ENCODE measurements at regions not wholly inside any gene's neighbourhood (a gene's known extent, or its start where the extent isn't known, plus 50 kb on each side); places are given as distances from the start of the nearest gene placed in this dataset.

DNA sequence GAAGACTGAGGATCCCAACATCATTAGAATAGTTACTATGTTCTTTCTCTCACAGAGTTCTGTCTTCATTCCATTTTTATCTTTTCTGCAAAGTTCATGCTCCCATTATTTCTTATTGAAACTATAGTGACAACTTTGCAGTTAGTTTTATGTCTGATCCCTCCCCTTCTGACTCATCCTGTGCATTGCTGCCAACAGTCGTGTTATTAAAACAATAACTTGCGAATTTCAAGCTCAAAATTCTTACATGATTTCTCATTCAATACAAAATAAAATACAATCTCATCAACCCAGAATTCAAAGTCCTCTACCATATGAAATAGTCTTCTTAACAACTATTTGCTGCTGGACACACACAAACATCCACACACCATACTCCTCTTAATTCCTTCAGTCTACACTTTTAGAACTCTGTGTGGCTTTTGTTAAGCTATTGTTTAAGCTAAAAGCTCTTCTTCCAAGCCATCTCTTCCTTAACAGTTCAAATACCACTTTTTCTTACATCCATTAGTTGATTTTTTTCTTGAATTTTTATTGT, 261.4 kb upstream of the IRAK1BP1 start:
- H3K9me3 Mint-ChIP-seq (ENCODE audit: low read depth): no peaks in the 10 kb centered on the region
- H3K27ac Mint-ChIP-seq: no peak overlapping the region
- intact Hi-C loops (cut with DNase I, micrococcal nuclease): no loop called here
- no peak overlapping the region for H3K4me3 Mint-ChIP-seq
- CTCF ChIA-PET: no interaction called here
- peaks cover 2% of the 10 kb centered on the region for H3K27me3 Mint-ChIP-seq
- DNase-seq (no peak), ATAC-seq (no peak)
- no peaks in the 10 kb centered on the region for H3K36me3 Mint-ChIP-seq (ENCODE audit: low read depth)
- H3K4me1 Mint-ChIP-seq: no peaks in the 10 kb centered on the region
- POLR2A ChIA-PET: no interaction called here

GRCh38 chr6:78607189-78607588, 260.2 kb upstream of the IRAK1BP1 start:
- Mint-ChIP-seq H3K4me3 (no peak overlapping the region), H3K36me3 (ENCODE audit: low read depth) (no peaks in the 10 kb centered on the region), H3K9me3 (ENCODE audit: low read depth) (no peaks in the 10 kb centered on the region), H3K27me3 (peaks cover 2% of the 10 kb centered on the region), H3K4me1 (no peaks in the 10 kb centered on the region), H3K27ac (no peak overlapping the region)
- ATAC-seq (no peak), DNase-seq (no peak)
- ChIA-PET POLR2A (no interaction called here), CTCF (no interaction called here)
- intact Hi-C loops (cut with DNase I, micrococcal nuclease): no loop called here

DNA sequence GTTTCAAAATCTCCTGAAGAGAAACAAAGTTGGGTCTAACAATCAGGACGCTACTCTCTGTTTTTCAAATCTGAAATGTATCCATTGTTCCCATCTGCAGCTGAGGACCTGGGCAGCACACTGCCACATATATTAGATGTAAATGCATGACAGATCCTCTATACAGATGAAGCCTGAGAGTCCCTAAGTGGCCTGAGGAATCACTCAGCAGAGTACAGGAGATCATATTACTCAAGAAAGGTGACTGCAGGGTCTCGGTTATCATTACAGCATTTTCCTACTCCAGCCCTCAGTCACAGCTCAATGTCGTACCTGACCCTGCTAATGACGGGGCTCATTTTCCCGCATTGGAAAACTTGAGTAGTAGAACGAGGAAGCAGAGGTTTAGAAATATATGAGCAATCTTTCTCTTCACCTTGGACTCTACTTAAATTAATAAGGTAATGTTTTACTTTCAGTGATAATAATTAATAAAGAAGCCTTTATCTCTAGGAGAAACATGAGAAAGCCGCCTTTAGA, 256.2 kb upstream of the IRAK1BP1 start:
- Mint-ChIP-seq H3K27ac (no peak overlapping the region), H3K9me3 (ENCODE audit: low read depth) (no peaks in the 10 kb centered on the region), H3K4me3 (no peak overlapping the region), H3K4me1 (no peaks in the 10 kb centered on the region), H3K27me3 (peaks cover 6% of the 10 kb centered on the region), H3K36me3 (ENCODE audit: low read depth) (no peaks in the 10 kb centered on the region)
- POLR2A ChIA-PET: no interaction called here
- intact Hi-C loops (cut with DNase I, micrococcal nuclease): no loop called here
- no peak for DNase-seq
- no peak for ATAC-seq
- CTCF ChIA-PET: no interaction called here

DNA sequence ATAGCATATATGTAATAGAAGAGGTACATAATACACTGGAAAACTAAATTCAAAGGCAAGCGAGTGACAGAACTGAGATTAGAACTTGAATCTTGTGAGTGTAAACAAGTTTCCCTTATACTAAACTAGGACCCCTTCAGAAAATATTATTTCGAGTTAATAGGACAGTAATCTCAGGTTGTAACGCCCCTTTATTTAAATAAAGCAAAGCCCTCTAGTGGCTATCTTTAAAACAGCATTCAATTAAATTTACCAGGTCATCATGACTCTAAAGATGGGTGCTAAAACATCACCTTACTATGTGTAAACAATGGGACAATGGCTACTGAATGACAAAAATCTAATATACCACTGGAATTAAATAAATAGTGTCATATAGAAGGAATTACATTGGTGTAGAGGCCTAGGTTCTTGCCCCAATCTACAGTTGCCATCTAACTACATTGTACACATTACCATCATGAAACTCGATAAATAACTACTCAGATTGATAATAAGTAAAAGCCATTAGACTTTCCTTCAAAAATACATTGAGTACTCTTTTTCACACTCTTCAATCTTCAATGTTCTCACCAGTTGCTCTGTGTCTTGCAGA, 255.4 kb upstream of the IRAK1BP1 start:
- ATAC-seq (no peak), DNase-seq (no peak)
- Mint-ChIP-seq H3K9me3 (ENCODE audit: low read depth) (no peaks in the 10 kb centered on the region), H3K27me3 (peaks cover 6% of the 10 kb centered on the region), H3K27ac (no peak overlapping the region), H3K4me1 (no peaks in the 10 kb centered on the region), H3K4me3 (no peak overlapping the region), H3K36me3 (ENCODE audit: low read depth) (no peaks in the 10 kb centered on the region)
- CTCF ChIA-PET: no interaction called here
- POLR2A ChIA-PET: no interaction called here
- intact Hi-C loops (cut with DNase I, micrococcal nuclease): no loop called here

DNA sequence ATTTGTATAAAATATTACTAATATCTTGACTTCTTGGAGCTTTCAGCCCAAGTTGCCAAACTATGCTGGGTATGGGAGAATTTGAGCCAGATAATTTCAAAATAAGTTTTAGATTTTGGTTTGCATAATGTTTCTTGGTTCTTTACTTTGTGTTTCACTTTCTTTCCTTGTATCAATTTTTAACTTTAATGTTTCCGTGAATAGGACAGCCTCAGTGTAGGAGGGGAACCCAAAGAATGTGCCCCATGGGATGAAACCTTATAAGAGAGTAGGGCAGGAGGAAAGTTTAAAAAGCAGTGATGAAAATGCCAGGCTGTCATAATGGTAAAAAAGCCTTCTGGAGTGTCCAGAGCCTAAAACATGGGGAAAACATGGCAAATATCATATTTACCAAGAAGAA, 252.4 kb upstream of the IRAK1BP1 start:
- POLR2A ChIA-PET: no interaction called here
- no peak for DNase-seq
- intact Hi-C loops (cut with DNase I, micrococcal nuclease): no loop called here
- Mint-ChIP-seq H3K9me3 (ENCODE audit: low read depth) (no peaks in the 10 kb centered on the region), H3K27ac (no peak overlapping the region), H3K36me3 (ENCODE audit: low read depth) (no peaks in the 10 kb centered on the region), H3K27me3 (peaks cover 6% of the 10 kb centered on the region), H3K4me1 (no peaks in the 10 kb centered on the region), H3K4me3 (no peak overlapping the region)
- no peak for ATAC-seq
- CTCF ChIA-PET: no interaction called here

- CTCF ChIA-PET: no interaction called here
- H3K27ac Mint-ChIP-seq: no peak overlapping the region
- DNase-seq (no peak), ATAC-seq (no peak)
- intact Hi-C loops (cut with DNase I, micrococcal nuclease): no loop called here
- POLR2A ChIA-PET: no interaction called here
- no peaks in the 10 kb centered on the region for H3K4me1 Mint-ChIP-seq
- no peak overlapping the region for H3K4me3 Mint-ChIP-seq
- no peaks in the 10 kb centered on the region for H3K36me3 Mint-ChIP-seq (ENCODE audit: low read depth)
- peaks cover 6% of the 10 kb centered on the region for H3K27me3 Mint-ChIP-seq
- no peaks in the 10 kb centered on the region for H3K9me3 Mint-ChIP-seq (ENCODE audit: low read depth)
Observed at GRCh38 chr6:78615430-78615904, 251.9 kb upstream of the IRAK1BP1 start.

DNA sequence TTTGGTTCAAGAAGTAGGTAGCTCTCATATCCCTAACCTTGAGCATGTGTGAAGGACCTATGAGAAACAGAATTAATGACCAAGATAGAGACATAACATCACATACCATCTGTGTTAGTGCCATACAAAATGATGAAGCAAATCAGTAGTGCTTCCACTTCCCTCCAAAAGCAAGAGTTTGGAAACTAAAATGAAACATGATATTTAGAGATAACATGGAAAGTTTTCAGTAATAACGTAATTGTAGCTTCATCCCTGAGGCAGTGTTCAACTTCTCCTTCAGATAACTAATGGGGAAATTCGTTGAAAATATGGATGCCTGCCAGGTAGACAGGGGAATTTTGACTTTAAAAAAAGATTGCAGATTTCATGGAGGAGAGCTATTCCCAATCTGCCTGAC, 248.4 kb upstream of the IRAK1BP1 start:
- ChIA-PET CTCF (no interaction called here), POLR2A (no interaction called here)
- DNase-seq (no peak), ATAC-seq (no peak)
- H3K36me3 Mint-ChIP-seq (ENCODE audit: low read depth): no peaks in the 10 kb centered on the region
- H3K27ac Mint-ChIP-seq: no peak overlapping the region
- H3K27me3 Mint-ChIP-seq: peaks cover 4% of the 10 kb centered on the region
- no peak overlapping the region for H3K4me3 Mint-ChIP-seq
- intact Hi-C loops (cut with DNase I, micrococcal nuclease): no loop called here
- no peaks in the 10 kb centered on the region for H3K9me3 Mint-ChIP-seq (ENCODE audit: low read depth)
- H3K4me1 Mint-ChIP-seq: no peaks in the 10 kb centered on the region

DNA sequence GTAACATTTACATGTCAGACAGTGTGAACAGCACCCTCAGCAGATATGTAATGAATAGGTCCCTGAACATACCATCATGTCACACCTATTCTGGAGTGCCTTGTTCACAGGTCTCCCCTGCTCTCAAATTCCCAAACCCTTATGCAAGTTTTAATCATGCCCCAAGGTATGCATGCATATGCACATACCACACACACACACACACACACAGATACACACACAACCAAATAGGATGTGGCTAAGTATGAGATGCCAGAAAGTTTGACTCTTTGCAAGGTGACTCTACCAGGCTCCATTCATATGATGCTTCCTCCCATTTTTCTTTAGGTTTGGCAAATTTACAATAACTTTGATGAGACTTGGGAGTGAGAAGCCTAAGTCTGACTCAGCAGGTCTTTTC, 243.8 kb upstream of the IRAK1BP1 start:
- ATAC-seq: no peak
- no peak for DNase-seq
- peaks cover 3% of the 10 kb centered on the region for H3K27me3 Mint-ChIP-seq
- intact Hi-C loops (cut with DNase I, micrococcal nuclease): no loop called here
- no peaks in the 10 kb centered on the region for H3K36me3 Mint-ChIP-seq (ENCODE audit: low read depth)
- no peaks in the 10 kb centered on the region for H3K4me1 Mint-ChIP-seq
- H3K9me3 Mint-ChIP-seq (ENCODE audit: low read depth): no peaks in the 10 kb centered on the region
- no peak overlapping the region for H3K27ac Mint-ChIP-seq
- CTCF ChIA-PET: no interaction called here
- no peak overlapping the region for H3K4me3 Mint-ChIP-seq
- POLR2A ChIA-PET: no interaction called here

DNA sequence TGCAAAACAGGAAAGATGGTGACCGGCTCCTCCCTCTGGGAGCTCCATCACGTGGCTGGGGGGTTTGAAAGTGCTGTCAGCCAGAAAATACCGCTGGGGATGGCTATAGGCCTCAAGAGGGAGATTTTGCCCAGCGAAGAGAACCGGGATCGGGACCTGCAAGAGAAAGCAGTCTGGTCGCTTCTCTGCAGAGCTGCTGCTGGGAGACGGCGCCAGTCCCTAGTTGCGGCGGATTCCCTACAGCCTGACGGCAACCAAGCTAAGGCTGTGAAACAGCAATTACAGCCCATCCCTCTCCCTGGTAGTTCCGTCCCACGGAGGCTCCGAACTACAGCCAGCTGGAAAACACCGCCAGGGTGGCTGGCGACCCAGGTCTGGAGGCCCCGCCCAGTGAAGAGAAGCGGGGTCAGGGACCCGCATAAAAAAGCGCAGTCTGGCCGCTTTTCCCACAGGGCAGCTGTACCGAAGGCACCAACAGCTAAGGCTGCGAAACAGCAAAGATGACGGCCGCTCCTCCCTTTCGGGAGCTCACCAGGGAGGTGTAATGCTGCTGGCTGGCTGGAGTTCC, 238.1 kb upstream of the IRAK1BP1 start:
- no peak overlapping the region for H3K27ac Mint-ChIP-seq
- H3K4me1 Mint-ChIP-seq: no peaks in the 10 kb centered on the region
- DNase-seq: no peak
- H3K36me3 Mint-ChIP-seq (ENCODE audit: low read depth): no peaks in the 10 kb centered on the region
- no peaks in the 10 kb centered on the region for H3K9me3 Mint-ChIP-seq (ENCODE audit: low read depth)
- H3K27me3 Mint-ChIP-seq: peaks cover 11% of the 10 kb centered on the region
- no peak overlapping the region for H3K4me3 Mint-ChIP-seq
- no peak for ATAC-seq
- intact Hi-C loops (cut with DNase I, micrococcal nuclease): no loop called here
- ChIA-PET POLR2A (no interaction called here), CTCF (no interaction called here)

DNA sequence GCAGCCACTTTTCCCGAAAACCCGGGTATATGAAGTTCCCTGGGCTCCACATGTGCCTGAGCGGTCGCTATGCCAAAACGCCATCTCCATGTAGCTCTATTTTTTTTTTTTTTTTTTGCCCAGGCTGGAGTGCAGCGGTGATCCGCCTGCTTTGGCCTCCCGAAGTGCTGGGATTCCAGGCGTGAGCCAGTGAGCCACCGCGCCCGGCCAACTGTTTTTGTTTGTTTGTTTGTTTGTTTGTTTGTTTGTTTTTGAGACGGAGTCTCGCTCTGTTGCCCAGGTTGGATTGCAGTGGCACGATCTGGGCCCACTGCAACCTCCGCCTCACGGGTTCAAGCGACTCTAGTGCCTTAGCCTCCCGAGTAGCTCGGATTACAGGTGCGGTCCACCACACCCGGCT, 237.5 kb upstream of the IRAK1BP1 start:
- H3K27me3 Mint-ChIP-seq: peaks cover 11% of the 10 kb centered on the region
- intact Hi-C loops (cut with DNase I, micrococcal nuclease): no loop called here
- no peaks in the 10 kb centered on the region for H3K4me1 Mint-ChIP-seq
- no peak for ATAC-seq
- ChIA-PET POLR2A (no interaction called here), CTCF (no interaction called here)
- no peaks in the 10 kb centered on the region for H3K9me3 Mint-ChIP-seq (ENCODE audit: low read depth)
- H3K4me3 Mint-ChIP-seq: no peak overlapping the region
- no peaks in the 10 kb centered on the region for H3K36me3 Mint-ChIP-seq (ENCODE audit: low read depth)
- H3K27ac Mint-ChIP-seq: no peak overlapping the region
- no peak for DNase-seq

DNA sequence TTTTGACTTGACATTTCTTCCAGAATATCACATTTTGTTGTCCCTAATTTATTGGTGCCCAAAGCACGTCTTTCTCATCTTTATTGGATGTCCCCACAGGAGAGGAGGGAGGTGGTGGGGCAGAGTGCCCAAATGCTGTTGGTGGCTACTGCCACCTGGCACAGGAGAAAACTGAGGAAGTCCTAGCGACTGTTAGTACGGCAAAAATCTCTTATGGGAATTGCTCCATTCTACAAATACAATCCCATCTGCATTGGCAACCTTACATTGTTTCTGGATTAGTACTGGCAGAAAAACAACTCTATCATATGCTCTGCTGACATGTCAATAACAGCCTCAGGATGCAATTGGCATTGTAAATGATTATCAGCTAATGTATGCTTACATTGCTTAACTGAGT, 235.4 kb upstream of the IRAK1BP1 start:
- H3K4me1 Mint-ChIP-seq: no peaks in the 10 kb centered on the region
- peaks cover 11% of the 10 kb centered on the region for H3K27me3 Mint-ChIP-seq
- H3K27ac Mint-ChIP-seq: no peak overlapping the region
- ChIA-PET POLR2A (no interaction called here), CTCF (no interaction called here)
- DNase-seq (no peak), ATAC-seq (no peak)
- H3K9me3 Mint-ChIP-seq (ENCODE audit: low read depth): no peaks in the 10 kb centered on the region
- intact Hi-C loops (cut with DNase I, micrococcal nuclease): no loop called here
- H3K36me3 Mint-ChIP-seq (ENCODE audit: low read depth): no peaks in the 10 kb centered on the region
- H3K4me3 Mint-ChIP-seq: no peak overlapping the region

DNA sequence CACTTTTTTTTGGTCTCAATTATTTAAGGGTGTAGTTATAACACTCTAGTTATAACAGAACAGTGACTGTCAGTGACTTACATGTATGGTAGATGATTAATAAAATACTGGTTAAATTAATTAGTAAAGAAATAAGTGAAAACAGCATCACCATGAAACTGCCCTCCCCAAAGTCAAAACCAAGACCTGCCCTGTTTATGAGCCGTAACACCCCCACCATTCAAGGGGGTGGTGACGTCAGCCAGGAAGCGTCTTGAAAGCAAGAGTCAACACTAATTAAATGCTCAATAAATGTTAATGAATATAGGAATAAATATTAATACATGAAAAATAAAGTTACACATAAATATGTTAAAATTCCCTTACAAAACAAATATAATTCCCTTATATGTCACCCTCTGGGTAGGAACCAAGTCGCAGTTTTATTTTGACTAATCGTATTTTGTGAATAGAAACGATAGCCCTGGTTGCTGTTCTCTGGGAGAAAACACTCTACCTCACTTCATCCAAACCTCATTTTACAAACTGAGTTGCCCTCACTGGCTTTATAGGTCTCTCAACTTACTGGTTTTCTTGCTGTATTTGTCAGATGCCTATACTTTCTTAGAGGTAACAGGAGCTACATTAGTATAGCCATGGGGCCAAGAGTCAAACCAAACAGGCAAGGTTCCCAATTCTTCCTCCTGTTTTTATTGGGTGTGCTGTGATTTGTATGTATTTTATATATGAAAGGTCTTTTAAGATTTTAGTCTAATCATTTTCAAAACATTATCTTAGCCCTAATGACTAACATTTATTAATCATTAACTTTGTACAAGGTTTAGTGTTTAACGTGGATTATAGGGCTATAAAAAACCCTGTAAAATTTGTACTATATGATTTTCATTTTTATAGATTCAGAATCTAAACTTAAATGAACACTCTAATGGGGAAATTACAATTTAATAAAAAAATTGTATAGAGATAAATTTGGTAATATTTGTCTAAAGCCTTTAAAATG, 227.9 kb upstream of the IRAK1BP1 start:
- ATAC-seq (no peak), DNase-seq (no peak)
- ChIA-PET CTCF (no interaction called here), POLR2A (no interaction called here)
- Mint-ChIP-seq H3K4me3 (no peak overlapping the region), H3K36me3 (ENCODE audit: low read depth) (no peaks in the 10 kb centered on the region), H3K27ac (no peak overlapping the region), H3K9me3 (ENCODE audit: low read depth) (peaks cover 2% of the 10 kb centered on the region), H3K4me1 (no peaks in the 10 kb centered on the region), H3K27me3 (no peaks in the 10 kb centered on the region)
- intact Hi-C loops (cut with DNase I, micrococcal nuclease): no loop called here
